OCI-LY1 (cell line): ENCODE measurements at regions not wholly inside any gene's neighbourhood (a gene's known extent, or its start where the extent isn't known, plus 50 kb on each side); places are given as distances from the start of the nearest gene placed in this dataset.

Source experiments
- H2AFZ ChIP-seq: fragments of 200-600 bp; sonication (generic), shearing (Covaris generic); 2 replicates; pipeline ENCODE4 v1.6.0; 2014; ENCODE audit warnings: antibody characterized with exemption, mild to moderate bottlenecking, low read length
- H3F3A ChIP-seq: fragments of 200-600 bp; sonication (generic), shearing (Covaris generic); 2 replicates; pipeline ENCODE4 v1.6.0; 2014; ENCODE audit warnings: mild to moderate bottlenecking, antibody characterized with exemption, low read length, moderate library complexity; ENCODE audit not compliant: insufficient read depth
- H3K27ac ChIP-seq: fragments of 200-600 bp; sonication (generic); 2 replicates; pipeline ENCODE4 v1.5.1; 2014; ENCODE audit warnings: low read length, mixed run types, mild to moderate bottlenecking, low read depth; ENCODE audit not compliant: poor library complexity, severe bottlenecking
- H3K27me3 ChIP-seq: fragments of 200-600 bp; sonication (generic); 2 replicates; pipeline ENCODE4 v1.6.0; 2014; ENCODE audit warnings: antibody characterized with exemption, mild to moderate bottlenecking, low read length, moderate library complexity; ENCODE audit not compliant: insufficient read depth
- H3K36me3 ChIP-seq: fragments of 200-600 bp; sonication (generic); 2 replicates; pipeline ENCODE4 v1.6.1; 2014; ENCODE audit warnings: mild to moderate bottlenecking, antibody characterized with exemption, low read length, moderate library complexity, mixed read lengths; ENCODE audit not compliant: insufficient read depth
- H3K4me1 ChIP-seq: fragments of 200-600 bp; sonication (generic); 2 replicates; pipeline ENCODE4 v1.5.1; 2014; ENCODE audit warnings: mild to moderate bottlenecking, low read length, moderate library complexity; ENCODE audit not compliant: insufficient read depth, severe bottlenecking
- H3K4me2 ChIP-seq: fragments of 200-600 bp; sonication (generic), shearing (Covaris generic); 2 replicates; pipeline ENCODE4 v1.6.1; 2014; ENCODE audit warnings: low read length
- H3K4me3 ChIP-seq: fragments of 200-600 bp; sonication (generic); 2 replicates; pipeline ENCODE4 v1.5.1; 2014; ENCODE audit warnings: low read length, low read depth, mild to moderate bottlenecking, mixed read lengths; ENCODE audit not compliant: poor library complexity, severe bottlenecking
- H3K79me2 ChIP-seq: fragments of 200-600 bp; shearing (Covaris generic); 2 replicates; pipeline ENCODE4 v1.6.1; 2016; ENCODE audit warnings: mixed run types, low read length, mixed read lengths; ENCODE audit not compliant: insufficient read depth
- H3K9ac ChIP-seq: fragments of 200-600 bp; sonication (generic), shearing (Covaris generic); 2 replicates; pipeline ENCODE4 v1.6.1; 2014; ENCODE audit warnings: mild to moderate bottlenecking, low read length, mixed read lengths
- H3K9me2 ChIP-seq: fragments of 200-600 bp; sonication (generic), shearing (Covaris generic); 2 replicates; pipeline ENCODE4 v1.6.1; 2014; ENCODE audit warnings: low read depth, mild to moderate bottlenecking, low read length, mixed read lengths
- H3K9me3 ChIP-seq: fragments of 200-600 bp; shearing (Covaris generic); 2 replicates; pipeline ENCODE4 v1.6.1; 2014; ENCODE audit warnings: low read length, mixed read lengths
- H4K20me1 ChIP-seq: fragments of 200-600 bp; sonication (generic), shearing (Covaris generic); 2 replicates; pipeline ENCODE4 v1.6.0; 2016; ENCODE audit warnings: mild to moderate bottlenecking, low read length; ENCODE audit not compliant: insufficient read depth
- CTCF ChIP-seq: fragments of 200-600 bp; sonication (generic), shearing (Covaris generic); IDR thresholded peaks from 2 replicates; pipeline ENCODE4 v1.5.1; 2017; ENCODE audit warnings: mild to moderate bottlenecking, antibody characterized with exemption, low read length, moderate library complexity, mixed read lengths
- EZH2 ChIP-seq: fragments of 200-600 bp; sonication (generic), shearing (Covaris generic); IDR thresholded peaks from 2 replicates; pipeline ENCODE4 v1.8.0; 2017; ENCODE audit warnings: borderline replicate concordance, mixed run types, mild to moderate bottlenecking, antibody characterized with exemption, low read length, moderate library complexity, mixed read lengths

DNA sequence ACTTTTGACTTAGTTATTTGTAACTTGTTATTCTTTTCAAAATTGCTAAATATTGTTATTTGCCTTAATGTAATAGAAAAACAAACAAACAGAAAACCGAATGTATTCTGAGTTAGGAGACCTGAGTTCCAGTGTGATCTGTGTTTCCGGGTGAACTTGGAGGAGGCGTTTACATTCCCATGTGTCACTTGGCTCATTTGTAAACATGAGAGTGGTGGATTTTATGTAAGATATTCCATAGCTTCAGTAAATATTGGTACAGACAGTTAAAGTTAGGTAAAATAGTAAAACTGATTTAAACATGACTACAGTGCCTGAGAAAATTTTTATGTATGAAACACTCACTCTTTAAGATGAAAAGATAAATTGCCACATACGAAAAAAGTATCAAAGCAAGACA is 287.3 kb upstream of the POU1F1 start:
- no peaks in the 10 kb centered on the region for H3F3A ChIP-seq
- no peaks in the 10 kb centered on the region for H3K36me3 ChIP-seq
- no peaks in the 10 kb centered on the region for H3K9me3 ChIP-seq
- no peak overlapping the region for H2AFZ ChIP-seq
- H3K4me3 ChIP-seq = no peak overlapping the region
- H3K9ac ChIP-seq = no peak overlapping the region
- H3K27ac ChIP-seq = no peak overlapping the region
- H3K79me2 ChIP-seq = no peaks in the 10 kb centered on the region
- no peaks in the 10 kb centered on the region for H3K4me1 ChIP-seq
- TF ChIP-seq EZH2 (no peak), CTCF (no peak)
- H3K9me2 ChIP-seq = no peaks in the 10 kb centered on the region
- H3K27me3 ChIP-seq = no peaks in the 10 kb centered on the region
- H3K4me2 ChIP-seq = no peak overlapping the region
- no peaks in the 10 kb centered on the region for H4K20me1 ChIP-seq

- Histone ChIP-seq H3K9ac (no peak overlapping the region), H3F3A (no peaks in the 10 kb centered on the region), H2AFZ (no peak overlapping the region), H3K9me2 (no peaks in the 10 kb centered on the region), H3K4me2 (no peak overlapping the region), H3K4me1 (no peaks in the 10 kb centered on the region), H3K4me3 (no peak overlapping the region), H3K36me3 (no peaks in the 10 kb centered on the region), H3K27ac (no peak overlapping the region), H3K27me3 (no peaks in the 10 kb centered on the region), H3K9me3 (no peaks in the 10 kb centered on the region), H3K79me2 (no peaks in the 10 kb centered on the region), H4K20me1 (no peaks in the 10 kb centered on the region)
- TF ChIP-seq CTCF = no peak
- no peak for TF ChIP-seq EZH2
Observed at GRCh38 chr3:87558492-87558891, 282.1 kb upstream of the POU1F1 start.

DNA sequence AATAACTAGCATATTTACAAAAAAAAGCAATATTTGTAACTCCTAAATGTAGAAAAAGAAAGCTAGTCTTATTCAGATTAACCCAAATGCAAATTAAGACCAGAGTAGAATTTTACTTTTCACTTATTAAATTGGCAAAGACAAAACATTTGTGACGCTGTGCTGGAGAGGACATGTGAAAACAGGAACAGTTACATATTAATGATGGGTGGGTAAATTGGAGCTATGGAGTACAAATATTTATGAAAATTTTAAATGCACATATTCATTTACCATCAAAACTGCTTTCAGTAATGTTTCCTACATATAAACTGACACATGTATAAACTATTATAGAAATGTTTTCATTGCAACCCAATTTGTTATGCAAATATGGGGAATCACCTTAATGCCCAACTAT is 278.9 kb upstream of the POU1F1 start:
- TF ChIP-seq CTCF = no peak
- TF ChIP-seq EZH2 = no peak
- Histone ChIP-seq H3K9me2 (no peaks in the 10 kb centered on the region), H3K27me3 (no peaks in the 10 kb centered on the region)

More for the DNA sequence above, 278.9 kb upstream of the POU1F1 start:
- Histone ChIP-seq H3K36me3 (no peaks in the 10 kb centered on the region), H3K4me2 (no peak overlapping the region), H3K4me1 (no peaks in the 10 kb centered on the region), H3K9ac (no peak overlapping the region), H3K79me2 (no peaks in the 10 kb centered on the region), H3K9me3 (no peaks in the 10 kb centered on the region), H3K27ac (no peak overlapping the region), H3K4me3 (no peak overlapping the region), H4K20me1 (no peaks in the 10 kb centered on the region), H2AFZ (no peak overlapping the region), H3F3A (no peaks in the 10 kb centered on the region)
